K562 (cell line): ENCODE measurements at regions not wholly inside any gene's neighbourhood (a gene's known extent, or its start where the extent isn't known, plus 50 kb on each side); places are given as distances from the start of the nearest gene placed in this dataset.

ENCODE experiments used
- ATAC-seq: fragments of 200-7000 bp; cut with Tn5 transposase; 3 replicates; pipeline ENCODE4 v1.9.1; 2020; ENCODE audit warnings: moderate library complexity
- BruUV-seq: library from RNA; stranded (reverse); fragments of 400-500 nt; replicated peaks from 2 replicates; lab custom pipeline; 2021; lab: Mats Ljungman, UMichigan
- CTCF ChIA-PET: fragments of 300-600 bp; formaldehyde crosslinking; extraction: SDS; loops from one replicate; lab custom pipeline; 2021; ENCODE audit warnings: low intra/inter-chr PET ratio; lab: Yijun Ruan, JAX
- POLR2A ChIA-PET: fragments of 300-600, 350-650 bp; sonication (Branson Sonifier 250); formaldehyde crosslinking; extraction: SDS; loops from one replicate; lab custom pipeline; 2021; ENCODE audit warnings: antibody characterized with exemption, inconsistent platforms; lab: Yijun Ruan, JAX
- DNase-seq, 4 experiments: peaks; one replicate each; pipeline versions ENCODE4 v3.0.0 to v3.0.0-alpha.2; 2011 to 2018; ENCODE audit warnings: low spot score in 3 of 4, mixed read lengths in 3 of 4; ENCODE audit errors: extremely low read depth in 1 of 4
- FAIRE-seq: peaks from 2 replicates; lab custom pipeline; 2011; peaks lifted over from hg19 to GRCh38; lab: Jason Lieb, UNC
- H2AFZ ChIP-seq: 2 replicates; pipeline ENCODE4 v1.6.0; 2011; ENCODE audit warnings: low read depth, low read length, control low read depth, inconsistent platforms
- H3K27ac ChIP-seq: fragments of 200-600 bp; 3 replicates; pipeline ENCODE4 v1.8.0; 2011; ENCODE audit warnings: low read depth, mild to moderate bottlenecking, control low read depth, inconsistent platforms, low read length, moderate library complexity, mixed read lengths; ENCODE audit errors: extremely low read depth
- H3K27me3 ChIP-seq, 2 experiments: fragments of 300-600 bp in 1 of 2; 2 replicates in 1 of 2; 3 replicates in 1 of 2; pipeline versions ENCODE4 v1.6.0 to v1.8.0; 2011; ENCODE audit warnings: inconsistent platforms in 2 of 2, low read length in 2 of 2, mild to moderate bottlenecking in 1 of 2, mixed read lengths in 1 of 2, moderate library complexity in 1 of 2; ENCODE audit not compliant: control insufficient read depth in 2 of 2, insufficient read depth in 2 of 2
- H3K36me3 ChIP-seq: fragments of 300-600 bp; 3 replicates; pipeline ENCODE4 v1.8.0; 2011; ENCODE audit warnings: mild to moderate bottlenecking, low read length, inconsistent platforms; ENCODE audit not compliant: control insufficient read depth, insufficient read depth
- H3K4me1 ChIP-seq, 2 experiments: fragments of 200-600 bp in 1 of 2; replicated peaks in 1 of 2; 2 replicates in 1 of 2; 3 replicates in 1 of 2; pipeline versions ENCODE4 v1.5.1 to v1.8.0; 2011; ENCODE audit warnings: inconsistent platforms in 2 of 2, low read length in 2 of 2, mild to moderate bottlenecking in 1 of 2, mixed read lengths in 1 of 2, moderate library complexity in 1 of 2; ENCODE audit not compliant: control insufficient read depth in 2 of 2, insufficient read depth in 2 of 2
- H3K4me2 ChIP-seq: 2 replicates; pipeline ENCODE4 v1.6.1; 2011; ENCODE audit warnings: low read length, control low read depth, inconsistent platforms, mixed read lengths; ENCODE audit not compliant: insufficient read depth
- H3K4me3 ChIP-seq: fragments of 200-600 bp; sonication (generic), shearing (Covaris generic); 2 replicates; pipeline ENCODE4 v1.5.1; 2016; ENCODE audit warnings: control low read depth, inconsistent platforms
- H3K79me2 ChIP-seq: fragments of 200-600 bp; 3 replicates; pipeline ENCODE4 v1.8.0; 2011; ENCODE audit warnings: low read length, inconsistent platforms; ENCODE audit not compliant: control insufficient read depth, insufficient read depth
- H3K9ac ChIP-seq, 2 experiments: 2 replicates each; pipeline versions ENCODE4 v1.6.0 to v1.6.1; 2011; ENCODE audit warnings: low read depth in 2 of 2, low read length in 2 of 2, control low read depth in 1 of 2, inconsistent platforms in 1 of 2, mild to moderate bottlenecking in 1 of 2, mixed read lengths in 1 of 2; ENCODE audit not compliant: insufficient read depth in 1 of 2
- H3K9me1 ChIP-seq: one replicate; pipeline ENCODE4 v1.6.0; 2011; ENCODE audit warnings: inconsistent platforms, mild to moderate bottlenecking, low read length, moderate library complexity; ENCODE audit not compliant: control insufficient read depth, insufficient read depth
- H3K9me3 ChIP-seq: replicated peaks from 2 replicates; pipeline ENCODE4 v1.5.1; 2011; ENCODE audit warnings: low read depth, low read length, inconsistent platforms; ENCODE audit not compliant: control insufficient read depth, insufficient read depth
- H4K20me1 ChIP-seq: replicated peaks from 2 replicates; pipeline ENCODE4 v1.6.1; 2011; ENCODE audit warnings: low read length, inconsistent platforms, mixed read lengths; ENCODE audit not compliant: control insufficient read depth, insufficient read depth
- BRD4 ChIP-seq: fragments of 200-600 bp; sonication (generic); IDR thresholded peaks from 2 replicates; pipeline ENCODE4 v1.6.1; 2017; ENCODE audit warnings: inconsistent platforms
- BRF1 ChIP-seq: IDR thresholded peaks from 3 replicates; pipeline ENCODE4 v1.6.1; 2011; ENCODE audit warnings: borderline replicate concordance, mild to moderate bottlenecking; ENCODE audit not compliant: insufficient read length; ENCODE audit errors: extremely low read depth
- CBX3 ChIP-seq, 2 experiments: IDR thresholded peaks; 1 replicate in 1 of 2; 2 replicates in 1 of 2; pipeline ENCODE4 v1.6.1; 2012; ENCODE audit warnings: inconsistent platforms in 2 of 2, low read length in 2 of 2, borderline replicate concordance in 1 of 2, control low read depth in 1 of 2
- EWSR1 ChIP-seq: fragments of 450-650 bp; IDR thresholded peaks from 2 replicates; pipeline ENCODE4 v1.6.1; 2018; ENCODE audit warnings: borderline replicate concordance, mild to moderate bottlenecking, low read depth, moderate library complexity; ENCODE audit not compliant: partially characterized antibody
- HIVEP1 ChIP-seq: fragments of 250-450 bp; sonication (Bioruptor Pico); IDR thresholded peaks from 2 replicates; pipeline ENCODE4 v1.4.0; 2020; ENCODE audit warnings: mild to moderate bottlenecking
- NFIC ChIP-seq: fragments of 450-650 bp; IDR thresholded peaks from 2 replicates; pipeline ENCODE4 v1.6.1; 2017; ENCODE audit warnings: mild to moderate bottlenecking, inconsistent platforms
- ZFP1 ChIP-seq: fragments of 450-650 bp; formaldehyde crosslinking; IDR thresholded peaks from 2 replicates; pipeline ENCODE4 v1.4.0; 2020; ENCODE audit warnings: mild to moderate bottlenecking, mixed read lengths
- ZFX ChIP-seq: sonication (generic); formaldehyde crosslinking; IDR thresholded peaks from 2 replicates; pipeline ENCODE4 v1.8.0; 2022; ENCODE audit warnings: mild to moderate bottlenecking, missing genetic modification reagents, moderate library complexity
- WGBS: fragments of 100-300 bp; shearing (Covaris generic); methylation state at CpG from one replicate; pipeline ENCODE4 v1.1.6; 2016; ENCODE audit warnings: low coverage, mixed read lengths; ENCODE audit not compliant: insufficient coverage; ENCODE audit errors: missing lambda C conversion rate; 5-methylcytosine and 5-hydroxymethylcytosine counted together
- in situ Hi-C: fragments of 300-500 bp; cut with MboI; formaldehyde crosslinking; loops from 4 replicates; pipeline ENCODE4 v1.15.0; 2018; ENCODE audit warnings: inconsistent platforms, mixed read lengths
- intact Hi-C: fragments of 100-400 bp; cut with micrococcal nuclease; formaldehyde crosslinking; loops from 2 replicates; pipeline ENCODE4 v1.14.2; 2022
- TF ChIP-seq, protein P1 (sequence below): fragments of 250-450 bp; sonication (Bioruptor Pico); IDR thresholded peaks from 2 replicates; pipeline ENCODE4 v1.4.0; 2020; ENCODE audit warnings: mild to moderate bottlenecking, moderate library complexity, borderline replicate concordance
- TF ChIP-seq, protein P2 (sequence below), 2 experiments: fragments of 450-650 bp; formaldehyde crosslinking in 1 of 2; IDR thresholded peaks; 2 replicates each; pipeline versions ENCODE4 v1.4.0 to v1.6.1; 2014 to 2020; ENCODE audit warnings: mild to moderate bottlenecking in 2 of 2, borderline replicate concordance in 1 of 2, low read depth in 1 of 2

DNA sequence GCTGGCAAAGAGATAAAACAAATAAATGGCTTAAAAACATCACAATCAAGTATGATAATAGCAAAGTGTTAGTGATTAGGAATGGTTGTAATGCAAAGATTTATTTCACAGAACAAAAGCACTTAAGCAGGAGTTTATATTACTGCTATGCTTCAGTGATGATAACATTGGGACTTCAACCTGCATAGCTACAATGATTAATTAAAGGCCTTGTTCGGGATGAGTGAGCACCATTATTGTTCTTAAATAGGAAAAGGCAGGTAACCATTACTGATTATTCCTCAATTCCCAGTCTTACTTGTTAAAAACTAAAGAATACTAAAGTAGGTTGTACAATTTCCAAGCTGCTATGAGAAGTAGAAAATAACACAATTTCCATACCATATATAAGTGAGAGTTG is 1247.5 kb upstream of the CDH8 start:
- WGBS: 0% methylated on average over 1 of the region's 1 CpG
- no peaks in the 10 kb centered on the region for H3K79me2 ChIP-seq
- no peak for ATAC-seq
- FAIRE-seq: no peak
- CTCF ChIA-PET: no interaction called here
- H3K4me2 ChIP-seq: no peak overlapping the region
- no peaks in the 10 kb centered on the region for H4K20me1 ChIP-seq
- H2AFZ ChIP-seq: no peak overlapping the region
- no peaks in the 10 kb centered on the region for H3K4me1 ChIP-seq
- intact Hi-C loops: no loop called here
- no peaks in the 10 kb centered on the region for H3K9me1 ChIP-seq
- H3K9me3 ChIP-seq: no peaks in the 10 kb centered on the region
- DNase-seq: no peak
- TF ChIP-seq BRF1 (no peak), ZFX (CRISPR knock-in tag) (no peak), ZFP1 (CRISPR knock-in tag) (no peak), CBX3 (IDR thresholded peaks at IDR 0.05; ENCODE audit: borderline replicate concordance in 1 of 2, low read length in 2 of 2) (no peak), BRD4 (no peak), EWSR1 (no peak), NFIC (no peak), HIVEP1 (CRISPR knock-in tag) (no peak)
- TF ChIP-seq, protein P1, sequence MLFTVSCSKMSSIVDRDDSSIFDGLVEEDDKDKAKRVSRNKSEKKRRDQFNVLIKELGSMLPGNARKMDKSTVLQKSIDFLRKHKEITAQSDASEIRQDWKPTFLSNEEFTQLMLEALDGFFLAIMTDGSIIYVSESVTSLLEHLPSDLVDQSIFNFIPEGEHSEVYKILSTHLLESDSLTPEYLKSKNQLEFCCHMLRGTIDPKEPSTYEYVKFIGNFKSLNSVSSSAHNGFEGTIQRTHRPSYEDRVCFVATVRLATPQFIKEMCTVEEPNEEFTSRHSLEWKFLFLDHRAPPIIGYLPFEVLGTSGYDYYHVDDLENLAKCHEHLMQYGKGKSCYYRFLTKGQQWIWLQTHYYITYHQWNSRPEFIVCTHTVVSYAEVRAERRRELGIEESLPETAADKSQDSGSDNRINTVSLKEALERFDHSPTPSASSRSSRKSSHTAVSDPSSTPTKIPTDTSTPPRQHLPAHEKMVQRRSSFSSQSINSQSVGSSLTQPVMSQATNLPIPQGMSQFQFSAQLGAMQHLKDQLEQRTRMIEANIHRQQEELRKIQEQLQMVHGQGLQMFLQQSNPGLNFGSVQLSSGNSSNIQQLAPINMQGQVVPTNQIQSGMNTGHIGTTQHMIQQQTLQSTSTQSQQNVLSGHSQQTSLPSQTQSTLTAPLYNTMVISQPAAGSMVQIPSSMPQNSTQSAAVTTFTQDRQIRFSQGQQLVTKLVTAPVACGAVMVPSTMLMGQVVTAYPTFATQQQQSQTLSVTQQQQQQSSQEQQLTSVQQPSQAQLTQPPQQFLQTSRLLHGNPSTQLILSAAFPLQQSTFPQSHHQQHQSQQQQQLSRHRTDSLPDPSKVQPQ: no peak
- TF ChIP-seq, protein P2, sequence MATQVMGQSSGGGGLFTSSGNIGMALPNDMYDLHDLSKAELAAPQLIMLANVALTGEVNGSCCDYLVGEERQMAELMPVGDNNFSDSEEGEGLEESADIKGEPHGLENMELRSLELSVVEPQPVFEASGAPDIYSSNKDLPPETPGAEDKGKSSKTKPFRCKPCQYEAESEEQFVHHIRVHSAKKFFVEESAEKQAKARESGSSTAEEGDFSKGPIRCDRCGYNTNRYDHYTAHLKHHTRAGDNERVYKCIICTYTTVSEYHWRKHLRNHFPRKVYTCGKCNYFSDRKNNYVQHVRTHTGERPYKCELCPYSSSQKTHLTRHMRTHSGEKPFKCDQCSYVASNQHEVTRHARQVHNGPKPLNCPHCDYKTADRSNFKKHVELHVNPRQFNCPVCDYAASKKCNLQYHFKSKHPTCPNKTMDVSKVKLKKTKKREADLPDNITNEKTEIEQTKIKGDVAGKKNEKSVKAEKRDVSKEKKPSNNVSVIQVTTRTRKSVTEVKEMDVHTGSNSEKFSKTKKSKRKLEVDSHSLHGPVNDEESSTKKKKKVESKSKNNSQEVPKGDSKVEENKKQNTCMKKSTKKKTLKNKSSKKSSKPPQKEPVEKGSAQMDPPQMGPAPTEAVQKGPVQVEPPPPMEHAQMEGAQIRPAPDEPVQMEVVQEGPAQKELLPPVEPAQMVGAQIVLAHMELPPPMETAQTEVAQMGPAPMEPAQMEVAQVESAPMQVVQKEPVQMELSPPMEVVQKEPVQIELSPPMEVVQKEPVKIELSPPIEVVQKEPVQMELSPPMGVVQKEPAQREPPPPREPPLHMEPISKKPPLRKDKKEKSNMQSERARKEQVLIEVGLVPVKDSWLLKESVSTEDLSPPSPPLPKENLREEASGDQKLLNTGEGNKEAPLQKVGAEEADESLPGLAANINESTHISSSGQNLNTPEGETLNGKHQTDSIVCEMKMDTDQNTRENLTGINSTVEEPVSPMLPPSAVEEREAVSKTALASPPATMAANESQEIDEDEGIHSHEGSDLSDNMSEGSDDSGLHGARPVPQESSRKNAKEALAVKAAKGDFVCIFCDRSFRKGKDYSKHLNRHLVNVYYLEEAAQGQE (IDR thresholded peaks at IDR 0.05; ENCODE audit: borderline replicate concordance): no peak
- TF ChIP-seq, protein P2 (CRISPR knock-in tag; IDR thresholded peaks at IDR 0.05; ENCODE audit: low read depth): no peak
- H3K27ac ChIP-seq: no peak overlapping the region
- POLR2A ChIA-PET: no interaction called here
- H3K9ac ChIP-seq: no peak overlapping the region
- no peaks in the 10 kb centered on the region for H3K27me3 ChIP-seq
- in situ Hi-C loops: no loop called here
- BruUV-seq: no TSS peak
- H3K36me3 ChIP-seq: no peaks in the 10 kb centered on the region
- H3K4me3 ChIP-seq: no peak overlapping the region
